NCI-H187 (cell line): ENCODE measurements at regions not wholly inside any gene's neighbourhood (a gene's known extent, or its start where the extent isn't known, plus 50 kb on each side); places are given as distances from the start of the nearest gene placed in this dataset.

Experiments used
- DNase-seq, 2 experiments: peaks; one replicate each; lab custom pipeline; 2025; lab: John Stamatoyannopoulos, UW

DNA sequence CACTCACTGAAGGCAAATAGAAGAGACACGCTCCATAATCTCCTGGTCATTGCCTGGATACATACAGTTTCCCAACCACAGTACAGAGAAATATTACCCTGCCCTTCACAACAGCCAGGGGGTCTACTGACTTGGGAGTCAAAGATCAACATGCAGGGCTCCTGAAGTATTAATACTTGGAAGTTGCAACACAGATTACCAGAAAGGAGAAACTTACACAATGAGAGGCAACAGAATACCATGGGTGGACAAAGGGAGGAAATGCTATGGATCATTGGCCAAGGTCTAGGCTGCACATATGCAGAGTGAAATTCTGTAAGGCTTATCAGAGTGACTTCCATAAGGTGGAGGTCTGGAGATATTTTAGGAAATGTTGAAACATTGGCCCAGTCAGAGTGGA, 267.9 kb upstream of the FAT3 start:
- DNase-seq: no peak

DNA sequence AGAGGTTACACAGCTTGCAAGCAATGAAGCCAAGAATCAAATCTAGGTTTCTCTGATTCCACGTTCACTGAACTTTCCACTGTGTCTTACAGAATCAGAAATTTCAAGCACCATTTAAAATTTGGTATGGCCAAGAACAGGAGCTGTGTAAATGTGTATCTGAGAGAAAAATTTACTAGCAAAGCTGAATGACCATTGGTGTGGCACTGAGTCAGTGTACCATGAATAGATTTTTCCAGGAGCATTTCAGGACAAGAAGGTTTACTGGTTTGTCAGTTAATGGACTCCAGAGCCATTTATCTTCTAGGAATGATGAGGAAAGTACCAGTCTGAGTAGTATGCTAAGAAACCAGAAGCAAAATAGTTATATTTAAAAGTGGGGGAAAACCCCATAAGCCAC, 269.4 kb upstream of the FAT3 start:
- DNase-seq: no peak

DNA sequence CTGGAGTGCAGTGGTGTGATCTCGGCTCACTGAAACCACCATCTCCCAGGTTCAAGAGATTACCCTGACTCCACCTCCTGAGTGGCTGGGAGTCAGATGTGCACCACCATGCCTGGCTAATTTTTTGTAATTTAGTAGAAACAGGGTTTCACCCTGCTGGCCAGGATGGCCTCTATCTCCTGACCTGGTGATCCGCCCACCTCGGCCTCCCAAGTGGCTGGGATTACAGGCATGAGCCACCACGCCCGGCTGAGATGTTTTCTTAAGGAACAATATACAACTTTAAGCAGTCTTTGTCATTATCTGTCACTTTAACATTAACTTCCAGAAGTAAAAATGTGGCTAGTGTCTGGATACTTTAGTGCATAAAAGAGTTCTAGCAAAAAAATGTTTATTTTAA, 272.6 kb upstream of the FAT3 start:
- no peak for DNase-seq

DNA sequence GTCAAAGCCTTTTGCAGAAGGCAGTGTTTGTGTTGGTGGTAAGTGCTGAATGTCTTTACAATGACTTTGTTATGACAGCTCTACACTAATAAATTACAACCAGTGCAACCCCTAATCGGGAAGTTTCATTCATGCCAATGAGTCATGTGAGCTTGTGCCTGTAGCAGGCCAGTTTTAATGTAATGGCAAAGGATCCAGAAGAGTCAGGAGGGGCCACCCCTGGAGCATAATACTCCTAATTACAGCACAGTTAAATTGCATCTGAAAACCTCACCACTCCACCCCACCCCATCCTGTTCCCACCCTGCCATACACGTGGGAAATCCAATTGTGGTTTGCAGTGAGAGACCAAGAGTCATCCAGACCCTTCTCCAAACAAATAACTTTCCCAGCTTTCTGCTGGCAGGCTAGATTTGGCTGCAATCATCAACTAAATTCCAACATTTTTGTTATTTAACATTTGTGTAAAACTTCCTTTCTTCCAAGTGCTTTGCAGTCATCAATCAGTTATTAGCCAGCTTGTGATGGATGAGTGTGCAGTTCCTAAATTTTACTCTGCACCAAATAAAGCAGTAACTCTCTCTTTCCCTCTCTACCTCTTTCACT, 277.3 kb upstream of the FAT3 start:
- peak; percentile 62 to 76 for DNase-seq

DNA sequence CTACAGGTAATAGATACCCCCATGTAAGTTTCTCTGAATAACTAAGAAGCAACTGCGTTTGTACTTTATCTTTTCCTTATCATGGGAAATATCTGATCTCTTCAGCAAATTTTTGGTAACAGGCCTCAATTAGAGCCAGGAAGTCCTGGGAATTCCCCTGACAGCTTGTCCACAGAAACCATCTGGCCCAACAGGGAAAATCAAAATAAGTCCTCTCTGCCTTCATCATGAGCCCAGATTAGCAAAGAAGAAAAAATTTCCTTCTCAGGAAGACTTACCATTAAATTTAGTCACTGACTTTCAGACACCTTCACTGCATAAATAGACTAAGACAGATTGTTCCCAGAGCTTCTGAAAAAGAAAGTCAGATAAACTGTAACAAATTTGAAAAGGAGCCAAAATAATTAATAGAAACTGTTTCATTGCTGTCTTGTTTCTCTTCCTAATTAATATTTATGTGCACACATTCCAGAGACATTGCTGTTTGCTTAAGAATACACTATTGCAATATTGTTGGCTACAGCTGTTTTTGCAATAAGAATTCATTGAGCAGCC, 278.1 kb upstream of the FAT3 start:
- no peak for DNase-seq

DNA sequence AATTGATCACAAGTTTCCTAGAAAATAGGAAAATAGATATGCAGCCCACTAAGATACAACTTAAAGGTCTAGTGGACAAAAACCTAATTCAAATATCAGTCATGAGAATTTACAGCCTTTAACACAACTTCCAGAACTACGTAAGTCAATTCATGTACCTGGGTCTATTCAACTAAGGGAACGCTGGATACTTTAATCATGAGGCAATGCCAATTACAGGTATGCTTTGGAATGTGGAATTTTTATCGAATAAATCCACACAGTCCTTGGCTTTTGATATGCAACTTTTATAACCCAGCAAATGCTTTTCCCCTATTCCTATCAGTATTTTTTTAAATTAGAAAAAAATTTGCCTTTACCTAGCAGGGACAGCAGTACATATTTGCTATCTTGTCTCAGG, 289.5 kb upstream of the FAT3 start:
- no peak for DNase-seq

DNA sequence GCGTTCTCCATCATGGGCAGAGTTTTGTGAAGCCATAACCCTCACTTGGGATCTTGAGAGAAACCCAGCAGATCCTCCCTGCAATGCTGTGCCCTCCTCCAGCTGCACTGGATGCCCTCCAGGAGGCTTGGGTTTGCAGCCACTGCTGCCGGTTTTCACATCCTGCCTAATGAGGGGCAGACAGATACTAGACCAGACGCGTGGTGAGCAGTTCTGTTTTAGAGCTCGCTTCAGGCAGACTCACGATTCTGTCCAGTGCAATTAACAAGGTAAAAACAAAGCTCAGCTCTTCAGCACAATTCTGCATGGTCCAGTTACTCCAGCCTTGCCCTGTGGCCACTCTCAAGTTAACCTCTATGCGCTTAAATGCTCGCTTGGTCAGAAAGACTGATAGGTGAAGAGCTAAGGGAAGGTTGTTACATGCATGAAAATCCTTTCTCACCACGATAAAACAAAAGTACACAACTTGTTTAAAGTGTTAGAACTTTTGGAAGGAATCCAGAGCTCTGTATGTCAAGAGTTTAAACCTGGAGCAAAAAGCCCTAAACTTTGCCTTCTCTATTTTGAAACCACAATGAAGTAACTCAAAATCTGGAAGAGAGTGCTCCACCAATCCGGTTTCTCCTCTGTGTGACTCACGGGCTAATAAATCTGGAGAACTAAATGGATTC, 292.3 kb upstream of the FAT3 start:
- no peak for DNase-seq

DNA sequence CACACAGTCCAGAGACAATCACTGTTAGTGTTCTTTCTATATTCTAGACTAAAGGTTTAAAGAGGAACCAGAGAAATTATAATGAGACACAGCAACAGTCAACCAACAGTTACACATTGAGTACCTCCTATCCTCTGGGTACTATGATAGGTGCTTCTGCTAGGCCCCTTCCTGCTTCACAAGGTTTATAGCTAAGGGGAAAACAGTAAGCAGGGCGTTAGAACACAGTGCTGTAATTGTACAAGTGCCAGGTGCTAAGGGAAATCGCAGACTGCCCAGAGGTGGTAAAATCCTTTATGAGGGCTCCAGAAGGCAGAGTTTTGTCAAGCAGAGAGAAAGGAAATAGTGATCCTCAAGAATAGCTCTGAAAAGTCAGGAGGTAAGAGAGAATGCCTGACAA, 297.2 kb upstream of the FAT3 start:
- no peak for DNase-seq

DNA sequence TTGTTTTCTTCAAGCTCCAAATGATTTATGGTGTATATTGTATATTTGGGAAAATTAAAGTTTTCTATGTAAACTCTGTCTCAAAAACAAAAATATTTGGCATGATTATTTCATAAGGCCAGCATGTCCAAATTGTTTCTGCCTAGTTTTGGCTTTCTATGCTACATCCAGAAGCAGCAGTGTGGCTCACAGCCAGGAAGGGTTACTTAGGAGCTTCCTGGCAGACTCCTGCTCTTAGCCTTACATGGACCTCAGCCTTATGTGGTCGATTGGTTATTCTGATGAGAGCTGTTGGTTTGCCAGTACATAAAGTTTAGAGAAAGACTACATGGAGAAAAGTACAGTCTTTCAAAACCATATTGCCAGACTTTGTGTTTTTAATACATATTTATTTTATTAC, 297.7 kb upstream of the FAT3 start:
- no peak for DNase-seq

DNA sequence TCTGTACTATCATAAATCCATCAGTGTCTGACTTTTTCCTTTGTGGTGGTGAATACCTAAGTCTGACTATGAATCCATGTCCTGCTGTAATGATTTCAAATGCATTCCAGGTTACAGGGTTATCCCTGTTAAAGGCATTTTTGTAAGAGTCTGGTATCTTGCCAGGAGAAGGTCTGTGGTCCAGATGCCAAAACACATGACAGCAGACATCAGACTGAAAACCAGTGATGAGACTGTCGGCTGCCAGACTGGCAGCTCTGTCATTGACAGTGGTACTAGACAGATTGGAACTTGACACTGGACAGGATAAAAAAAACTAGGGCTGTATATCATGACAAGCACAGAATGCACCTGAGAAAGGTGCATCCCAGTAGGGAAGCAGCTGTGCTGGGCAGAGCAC, 301.8 kb upstream of the FAT3 start:
- DNase-seq: no peak

DNA sequence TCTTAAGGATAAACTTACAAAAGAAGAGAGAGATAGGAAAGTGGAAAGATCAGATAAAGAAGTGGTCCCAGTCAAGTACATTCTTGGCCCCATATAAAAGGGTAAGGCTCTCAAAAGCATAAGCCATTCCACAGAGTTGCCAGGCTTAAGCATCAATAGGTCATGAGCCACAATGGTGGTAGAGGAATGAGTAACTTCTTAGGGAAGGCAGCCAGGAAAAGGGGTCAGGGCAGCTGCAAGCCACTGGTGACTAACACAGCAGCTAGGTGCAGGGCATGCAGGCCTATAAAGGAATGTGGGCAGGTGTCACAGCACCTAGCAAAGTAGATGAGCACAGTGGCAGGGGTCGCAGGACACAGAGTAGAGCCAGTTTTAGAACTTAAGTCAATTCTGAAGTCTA, 302.6 kb upstream of the FAT3 start:
- DNase-seq: no peak

DNA sequence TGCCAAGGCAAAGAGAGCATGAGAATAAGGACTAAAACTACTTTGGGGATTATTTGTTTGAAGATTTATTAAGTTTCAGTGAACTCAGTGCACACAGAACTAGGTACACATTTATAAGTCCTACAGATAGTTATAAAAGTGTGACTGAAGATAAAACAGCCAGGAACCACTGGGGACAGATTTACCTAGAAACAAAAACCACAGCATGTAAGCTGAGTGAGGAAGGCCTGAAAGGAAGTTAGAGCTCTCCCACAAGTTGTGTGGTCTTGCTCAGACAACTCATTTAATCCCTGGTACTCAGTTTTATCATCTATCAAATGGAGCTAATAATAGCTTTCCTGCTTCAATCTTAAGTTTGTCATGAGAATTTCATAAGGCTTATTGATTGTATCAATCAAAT, 311.2 kb upstream of the FAT3 start:
- DNase-seq: no peak

DNA sequence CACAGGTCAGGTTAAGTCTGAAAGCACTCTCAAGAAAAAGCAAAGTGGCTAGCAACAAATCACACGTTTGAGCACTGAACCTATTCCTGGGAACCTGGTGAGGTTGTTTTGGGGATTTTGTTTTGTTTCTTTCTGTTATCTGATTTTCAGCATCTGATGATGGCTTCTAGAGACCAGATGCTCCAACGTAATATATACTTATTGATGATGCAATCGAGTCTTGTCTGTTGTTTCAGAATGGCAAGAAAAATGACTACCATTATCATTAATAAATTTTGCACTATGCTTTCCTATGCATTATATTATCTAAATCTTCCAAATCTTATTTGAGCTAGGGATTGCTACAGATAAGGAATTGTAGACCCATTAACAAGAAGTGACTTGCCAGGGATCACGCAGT, 312.3 kb upstream of the FAT3 start:
- DNase-seq: no peak

DNA sequence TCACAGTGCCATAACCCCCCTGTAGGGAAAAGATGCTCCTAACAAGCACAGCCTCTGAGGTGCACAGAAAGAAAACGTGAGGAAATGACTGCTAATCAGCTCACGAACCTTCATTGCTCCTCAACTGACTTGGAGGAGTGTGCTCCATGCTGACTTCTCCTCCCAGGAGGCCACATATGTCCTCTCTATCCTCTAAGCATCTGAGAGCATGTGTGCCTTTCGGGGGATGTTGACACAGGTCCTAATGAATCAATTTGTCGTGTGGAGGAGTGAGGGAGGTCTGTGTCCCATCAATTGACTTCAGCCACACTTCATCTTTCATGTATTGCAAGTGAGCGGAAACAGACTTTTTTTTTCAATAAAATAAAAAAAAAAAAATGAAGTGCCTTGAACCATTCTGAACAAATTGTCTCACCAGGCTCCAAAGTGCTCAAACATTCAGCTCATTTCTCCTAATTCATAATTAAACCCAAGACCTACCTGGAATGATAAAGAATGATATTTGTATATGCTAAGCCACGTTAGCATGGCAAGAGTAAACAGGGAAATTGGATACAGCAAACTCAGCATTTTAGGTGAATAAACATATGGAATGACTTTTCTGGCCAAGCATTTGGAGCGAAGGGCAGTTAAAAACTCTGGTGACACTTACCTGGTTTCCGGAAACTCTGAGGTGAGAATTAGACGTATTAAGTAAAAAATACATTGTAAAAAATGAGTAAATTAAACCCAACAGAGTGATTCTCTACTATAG, 317.6 kb upstream of the FAT3 start:
- no peak for DNase-seq

DNA sequence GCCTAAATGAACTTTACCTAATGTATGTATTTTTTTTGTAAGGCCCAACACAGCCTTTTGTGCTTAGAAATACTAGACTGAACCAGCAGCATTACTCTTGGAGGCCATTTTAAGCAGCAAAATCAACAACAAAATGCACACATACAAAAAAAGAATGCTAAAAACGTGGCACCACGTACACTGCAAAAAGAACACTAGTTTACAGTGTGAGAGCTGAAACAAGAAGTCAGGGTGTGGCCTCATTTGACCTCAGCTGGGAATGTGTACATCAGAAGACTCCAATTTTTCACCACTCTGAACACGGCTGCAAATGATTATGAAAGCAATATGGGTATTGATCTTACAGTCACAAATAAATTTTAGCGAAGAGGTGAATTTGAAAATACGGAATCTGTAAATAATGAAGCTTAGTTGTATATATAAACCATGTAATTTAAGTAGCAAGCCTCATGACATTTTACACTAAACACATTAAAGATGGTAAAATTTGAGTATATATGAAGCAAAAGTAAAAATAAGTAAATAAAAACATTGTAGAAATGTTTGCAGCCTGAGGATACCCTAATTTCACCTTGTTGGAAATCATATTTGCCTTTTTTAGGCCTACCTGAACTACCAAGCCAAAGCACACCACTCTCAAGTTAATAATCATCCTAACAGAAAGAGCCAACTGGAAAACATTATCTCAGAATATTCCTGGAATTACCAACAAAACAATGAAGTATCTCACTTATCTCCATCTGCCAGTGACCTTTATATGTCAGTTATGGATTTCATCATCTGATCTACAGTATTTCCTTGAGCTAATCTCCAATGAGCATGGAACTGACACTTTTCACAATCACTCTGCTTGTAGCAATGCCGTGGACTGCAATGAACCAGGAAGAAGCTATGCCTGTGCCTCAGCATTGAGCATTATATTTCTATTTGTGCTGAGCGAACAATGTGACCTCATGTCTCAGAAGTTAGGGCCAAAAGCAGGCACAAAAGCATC, 319.5 kb upstream of the FAT3 start:
- DNase-seq: no peak

DNA sequence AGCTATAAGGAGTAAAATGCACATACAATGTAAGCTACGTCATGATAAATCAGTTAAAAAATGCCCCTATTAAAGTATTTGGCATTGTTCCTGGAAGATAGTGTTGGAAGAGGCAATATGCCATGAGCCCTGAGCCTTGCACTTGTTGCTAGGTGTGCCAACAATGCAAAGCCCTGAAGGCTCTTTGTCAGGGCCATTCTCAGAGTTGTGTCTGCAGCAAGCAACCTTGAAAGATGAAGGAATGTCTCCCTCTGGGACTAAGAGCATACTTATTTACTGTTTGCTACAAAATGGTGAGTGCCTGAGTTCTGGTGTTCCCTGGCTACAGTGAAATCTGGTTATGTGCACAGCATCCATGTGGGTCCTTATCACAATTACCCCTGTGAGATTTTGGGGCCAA, 322.3 kb upstream of the FAT3 start:
- no peak for DNase-seq

DNA sequence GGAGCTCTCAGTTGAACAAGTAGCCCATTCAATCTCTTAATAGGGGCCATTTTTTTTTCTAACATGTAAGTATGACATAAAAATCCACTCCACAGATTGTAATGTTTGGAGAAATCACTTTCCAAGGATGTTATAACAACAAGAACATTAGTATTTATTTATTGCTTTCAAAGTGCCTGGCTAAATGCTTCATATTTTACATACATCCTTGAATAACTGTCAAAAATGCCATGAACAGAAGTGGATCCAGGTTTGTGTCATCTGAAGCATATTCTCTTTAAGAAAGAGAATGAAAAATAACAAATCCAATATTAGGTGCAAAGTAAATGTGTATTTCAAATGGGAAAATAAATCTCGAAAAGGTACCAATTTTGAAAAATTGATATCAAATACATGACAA, 344.0 kb upstream of the FAT3 start:
- no peak for DNase-seq

DNA sequence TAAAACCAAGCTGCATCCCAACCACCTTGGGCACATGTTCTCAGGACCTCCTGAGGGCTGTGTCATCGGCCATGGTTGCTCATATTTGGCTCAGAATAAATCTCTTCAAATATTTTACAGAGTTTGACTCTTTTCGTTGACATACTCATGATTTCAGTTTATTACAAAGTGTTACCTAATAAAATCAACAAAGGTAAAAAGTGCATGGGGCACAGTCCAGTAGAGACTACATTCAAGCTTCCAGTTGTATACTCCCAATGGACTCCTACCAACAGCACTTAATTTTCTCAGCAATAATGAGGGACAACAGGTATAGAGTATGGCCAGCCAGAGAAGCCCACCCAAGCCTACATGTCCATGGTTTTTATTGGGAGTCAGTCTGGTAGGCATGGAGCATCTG, 347.9 kb upstream of the FAT3 start:
- DNase-seq: no peak

DNA sequence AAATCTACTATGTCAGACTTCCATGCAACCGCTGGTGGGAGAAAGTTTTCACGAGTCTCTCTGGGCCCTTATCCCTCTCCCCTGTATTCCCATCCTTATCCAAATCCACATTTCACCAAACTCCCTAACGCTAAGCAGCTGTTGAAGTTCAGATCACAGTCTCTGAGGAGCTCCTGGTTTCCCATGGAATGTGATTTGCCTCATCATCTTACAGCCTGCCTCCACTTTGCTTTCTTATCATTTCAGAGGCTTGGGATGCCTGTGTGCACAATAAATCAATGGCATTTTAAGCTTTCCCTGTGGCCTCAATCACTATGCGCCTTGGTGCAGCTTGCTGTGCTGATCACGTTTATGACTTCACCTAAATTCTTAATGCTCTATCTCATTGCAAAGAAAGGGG, 352.4 kb upstream of the FAT3 start:
- DNase-seq: no peak

DNA sequence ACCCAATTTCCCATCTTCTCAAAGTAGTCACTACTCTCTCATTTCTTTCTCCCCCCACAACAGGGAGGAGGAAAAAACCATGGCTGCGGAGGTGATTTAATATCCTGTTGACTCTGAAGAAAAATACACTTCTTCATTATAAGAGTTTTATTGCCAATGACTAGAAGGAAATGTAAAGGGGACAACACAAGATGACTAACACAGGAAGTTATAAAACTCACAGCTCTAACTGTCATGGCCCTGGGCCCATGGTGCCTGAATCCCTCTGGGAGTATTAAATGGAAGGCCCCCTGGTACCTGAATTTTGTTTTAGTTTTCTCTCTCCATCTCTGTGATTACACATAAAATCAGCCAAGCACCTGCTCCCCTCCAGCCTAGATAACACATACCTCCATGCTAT, 352.8 kb upstream of the FAT3 start:
- DNase-seq: no peak

DNA sequence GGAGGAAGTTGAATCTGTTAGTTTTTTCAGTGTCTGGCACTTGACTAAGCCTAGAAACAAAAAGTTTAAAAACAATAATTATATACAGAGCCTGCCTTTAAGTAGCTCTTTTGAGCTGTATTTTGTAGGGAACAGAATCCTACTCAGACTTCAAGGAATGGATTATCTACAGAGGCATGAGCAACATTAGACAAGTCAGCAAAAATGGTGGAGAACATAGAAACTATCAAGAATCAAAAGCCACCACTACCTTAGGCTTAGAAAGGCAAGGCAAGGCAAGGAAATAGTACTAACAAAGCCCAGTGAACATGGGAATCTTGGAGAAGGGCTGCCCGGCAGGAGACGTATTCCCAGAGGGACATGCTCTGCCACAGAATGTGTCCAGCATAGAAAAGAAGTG, 353.6 kb upstream of the FAT3 start:
- DNase-seq: no peak

DNA sequence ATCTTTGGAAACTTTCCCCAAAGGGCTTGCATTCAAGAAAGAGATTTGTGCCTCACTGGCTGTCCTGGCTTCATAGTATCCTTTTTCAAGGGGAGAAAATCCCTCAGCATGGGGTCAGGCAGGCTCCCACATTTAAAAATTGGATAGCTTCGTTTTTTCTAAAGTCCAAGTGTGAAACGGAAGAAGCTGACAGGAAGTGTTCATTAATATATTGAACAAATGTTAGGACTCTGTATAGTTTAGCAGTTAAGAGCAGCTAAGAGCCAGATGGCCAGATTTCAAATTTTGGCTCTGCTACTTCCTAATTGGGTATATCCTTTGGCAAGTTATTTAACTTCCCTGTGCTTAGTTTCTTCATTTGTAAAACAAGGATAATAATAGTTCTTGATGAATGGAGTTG, 354.9 kb upstream of the FAT3 start:
- no peak for DNase-seq
